HG03159 (cell line): ENCODE measurements at regions not wholly inside any gene's neighbourhood (a gene's known extent, or its start where the extent isn't known, plus 50 kb on each side); places are given as distances from the start of the nearest gene placed in this dataset.
"Not testable (repeated sequence)": the region's sequence is repeated elsewhere in the genome, so short reads cannot be mapped to it uniquely, and the experiment has no call there.

Experiments used
- ATAC-seq: cut with Tn5 transposase; IDR thresholded peaks from one replicate; pipeline ENCODE4 v1.9.1; 2021; ENCODE audit warnings: mild to moderate bottlenecking, moderate library complexity; ENCODE audit not compliant: unreplicated experiment

DNA sequence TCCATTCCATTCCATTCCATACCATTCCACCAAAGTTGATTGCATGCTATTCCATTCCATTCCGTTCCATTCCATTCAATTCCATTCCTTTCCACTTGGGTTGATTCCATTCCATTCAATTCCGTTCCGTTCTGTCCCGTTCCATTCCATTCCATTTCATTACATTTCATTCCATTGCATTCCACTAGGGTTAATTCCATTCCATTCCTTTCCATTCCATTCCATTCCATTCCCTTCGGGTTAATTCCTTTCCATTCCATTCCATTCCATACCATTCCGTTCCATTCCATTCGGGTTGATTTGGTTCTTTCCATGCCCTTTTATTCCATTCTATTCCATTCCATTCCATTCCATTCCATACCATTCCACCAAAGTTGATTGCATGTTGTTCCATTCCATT lies 131.9 kb downstream of the CWH43 start:
- not testable (repeated sequence) for ATAC-seq

DNA sequence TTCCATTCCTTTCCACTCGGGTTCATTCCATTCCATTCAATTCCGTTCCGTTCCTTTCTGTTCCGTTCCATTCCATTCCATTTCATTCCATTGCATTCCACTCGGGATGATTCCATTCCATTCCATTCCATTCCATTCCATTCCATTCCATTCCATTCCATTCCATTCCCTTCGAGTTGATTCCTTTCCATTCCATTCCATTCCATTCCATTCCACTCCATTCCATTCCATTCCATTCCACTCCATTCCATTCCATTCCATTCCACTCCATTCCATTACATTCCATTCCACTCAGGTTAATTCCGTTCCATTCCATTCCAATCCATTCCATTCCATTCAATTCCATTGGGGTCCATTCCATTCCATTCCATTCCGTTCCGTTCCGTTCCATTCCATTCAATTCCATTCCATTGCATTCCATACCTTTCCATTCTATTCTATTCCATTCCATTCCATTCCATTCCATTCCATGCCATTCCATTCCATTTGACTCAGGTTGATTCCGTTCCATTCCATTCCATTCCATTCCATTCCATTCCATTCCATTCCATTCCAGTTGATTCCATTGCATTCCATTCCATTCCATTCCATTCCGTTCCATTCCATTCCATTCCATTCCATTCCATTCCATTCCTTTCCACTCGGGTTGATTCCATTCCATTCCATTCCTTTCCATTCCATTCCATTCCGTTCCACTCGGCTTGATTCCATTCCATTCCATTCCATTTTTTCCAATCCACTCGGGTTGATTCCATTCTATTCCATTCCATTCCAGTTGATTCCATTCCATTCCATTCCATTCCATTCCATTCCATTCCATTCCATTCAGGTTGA lies 132.5 kb downstream of the CWH43 start:
- peak; percentile 52 for ATAC-seq

DNA sequence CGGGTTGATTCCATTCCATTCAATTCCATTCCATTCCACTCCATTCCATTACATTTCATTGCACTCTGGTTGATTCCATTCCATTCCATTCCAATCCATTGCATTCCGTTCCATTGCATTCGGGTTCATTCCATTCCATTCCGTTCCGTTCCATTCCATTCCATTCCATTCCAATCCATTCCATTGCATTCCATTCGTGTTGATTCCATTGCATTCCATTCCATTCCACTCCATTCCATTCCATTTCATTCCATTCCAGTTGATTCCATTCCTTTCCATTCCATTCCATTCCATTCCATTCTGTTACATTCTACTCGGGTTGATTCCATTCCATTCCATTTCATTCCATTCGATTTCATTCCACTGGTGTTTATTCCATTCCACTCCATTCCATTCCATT lies 133.3 kb downstream of the CWH43 start:
- peak; percentile 15 for ATAC-seq

DNA sequence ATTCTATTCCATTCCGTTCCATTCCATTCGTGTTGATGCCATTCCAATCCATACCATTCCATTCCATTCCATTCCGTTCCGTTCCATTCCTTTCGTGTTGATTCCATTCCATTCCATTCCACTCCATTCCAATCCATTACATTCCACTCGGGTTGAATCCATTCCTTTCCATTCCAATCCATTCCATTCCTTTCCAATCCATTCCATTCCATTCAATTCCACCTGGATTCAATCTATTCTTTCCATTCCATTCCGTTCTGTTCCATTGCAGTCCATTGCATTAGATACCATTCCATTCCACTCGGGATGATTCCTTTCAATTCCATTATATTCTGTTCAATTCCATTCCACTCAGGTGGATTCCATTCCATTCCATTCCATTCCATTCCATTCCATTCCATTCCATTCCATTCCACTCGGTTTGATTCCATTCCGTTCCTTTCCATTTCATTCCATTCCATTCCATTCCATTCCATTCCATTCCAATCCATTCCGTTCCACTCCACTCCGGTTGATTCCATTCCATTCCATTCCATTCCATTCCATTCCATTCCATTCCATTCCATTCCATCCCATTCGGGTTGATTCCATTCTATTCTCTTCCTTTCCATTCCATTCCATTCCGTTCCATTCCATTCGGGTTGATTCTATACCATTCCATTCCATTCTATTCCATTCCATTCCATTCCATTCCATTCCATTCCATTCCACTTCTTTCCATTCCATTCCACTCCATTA lies 134.1 kb downstream of the CWH43 start:
- not testable (repeated sequence) for ATAC-seq

DNA sequence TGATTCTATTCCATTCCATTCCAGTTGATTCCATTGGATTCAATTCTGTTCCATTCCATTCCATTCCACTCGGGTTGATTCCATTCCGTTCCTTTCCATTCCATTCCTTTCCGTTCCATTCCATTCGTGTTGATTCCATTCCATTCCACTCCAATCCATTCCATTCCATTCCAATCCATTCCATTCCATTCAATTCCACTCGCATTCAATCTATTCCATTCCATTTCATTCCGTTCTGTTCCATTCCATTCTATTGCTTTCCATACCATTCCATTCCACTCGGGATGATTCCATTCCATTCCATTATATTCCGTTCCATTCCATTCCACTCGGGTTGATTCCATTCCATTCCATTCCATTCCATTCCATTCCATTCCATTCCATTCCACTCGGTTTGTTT lies 134.7 kb downstream of the CWH43 start:
- peak; percentile 28 for ATAC-seq

DNA sequence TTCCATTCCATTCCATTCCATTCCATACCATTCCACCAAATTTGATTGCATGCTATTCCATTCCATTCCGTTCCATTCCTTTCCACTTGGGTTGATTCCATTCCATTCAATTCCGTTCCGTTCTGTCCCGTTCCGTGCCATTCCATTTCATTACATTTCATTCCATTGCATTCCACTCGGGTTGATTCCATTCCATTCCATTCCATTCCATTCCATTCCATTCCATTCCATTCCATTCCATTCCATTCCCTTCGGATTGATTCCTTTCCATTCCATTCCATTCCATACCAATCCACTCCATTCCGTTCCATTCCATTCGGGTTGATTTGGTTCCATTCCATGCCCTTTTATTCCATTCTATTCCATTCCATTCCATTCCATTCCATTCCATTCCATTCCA lies 140.4 kb downstream of the CWH43 start:
- ATAC-seq: not testable (repeated sequence)

DNA sequence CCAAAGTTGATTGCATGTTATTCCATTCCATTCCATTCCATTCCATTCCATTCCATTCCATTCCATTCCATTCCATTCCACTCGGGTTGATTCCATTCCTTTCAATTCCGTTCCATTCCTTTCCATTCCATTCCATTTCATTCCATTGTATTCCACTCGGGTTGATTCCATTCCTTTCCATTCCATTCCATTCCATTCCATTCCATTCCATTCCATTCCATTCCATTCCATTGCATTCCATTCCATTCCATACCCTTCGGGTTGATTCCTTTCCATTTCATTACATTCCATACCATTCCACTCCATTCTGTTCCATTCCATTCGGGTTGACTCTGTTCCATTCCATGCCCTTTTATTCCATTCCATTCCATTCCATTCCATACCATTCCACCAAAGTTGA lies 140.8 kb downstream of the CWH43 start:
- not testable (repeated sequence) for ATAC-seq

DNA sequence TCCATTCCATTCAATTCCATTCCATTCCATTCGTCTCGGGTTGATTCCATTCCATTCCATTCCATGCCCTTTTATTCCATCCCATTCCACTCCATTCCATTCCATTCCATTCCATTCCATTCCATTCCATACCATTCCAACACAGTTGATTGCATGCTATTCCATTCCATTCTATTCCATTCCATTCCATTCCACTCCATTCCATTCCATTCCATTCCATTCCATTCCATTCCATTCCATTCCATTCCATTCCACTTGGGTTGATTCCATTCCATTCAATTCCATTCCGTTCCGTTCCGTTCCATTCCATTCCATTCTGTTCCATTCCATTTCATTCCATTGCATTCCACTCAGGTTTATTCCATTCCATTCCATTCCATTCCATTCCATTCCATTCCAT lies 143.3 kb downstream of the CWH43 start:
- ATAC-seq: not testable (repeated sequence)

DNA sequence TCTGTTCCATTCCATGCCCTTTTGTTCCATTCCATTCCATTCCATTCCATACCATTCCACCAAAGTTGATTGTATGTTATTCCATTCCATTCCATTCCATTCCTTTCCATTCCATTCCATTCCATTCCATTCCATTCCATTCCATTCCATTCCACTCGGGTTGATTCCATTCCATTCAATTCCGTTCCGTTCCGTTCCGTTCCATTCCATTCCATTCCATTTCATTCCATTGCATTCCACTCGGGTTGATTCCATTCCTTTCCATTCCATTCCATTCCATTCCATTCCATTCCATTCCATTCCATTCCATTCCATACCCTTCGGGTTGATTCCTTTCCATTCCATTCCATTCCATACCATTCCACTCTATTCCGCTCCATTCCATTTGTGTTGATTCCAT lies 143.8 kb downstream of the CWH43 start:
- ATAC-seq: not testable (repeated sequence)

DNA sequence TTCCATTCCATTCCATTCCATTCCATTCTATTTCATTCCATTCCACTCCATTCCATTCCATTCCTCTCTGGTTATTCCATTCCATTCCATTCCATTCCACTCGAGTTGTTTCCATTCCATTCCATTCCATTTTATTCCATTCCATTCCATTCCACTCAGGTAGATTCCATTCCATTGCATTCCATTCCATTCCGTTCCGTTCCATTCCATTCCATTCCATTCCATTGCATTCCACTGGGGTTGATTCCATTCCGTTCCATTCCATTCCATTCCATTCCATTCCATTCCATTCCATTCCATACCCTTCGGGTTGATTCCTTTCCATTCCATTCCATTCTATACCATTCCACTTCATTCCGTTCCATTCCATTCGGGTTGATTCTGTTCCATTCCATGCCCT lies 144.6 kb downstream of the CWH43 start:
- ATAC-seq: not testable (repeated sequence)

DNA sequence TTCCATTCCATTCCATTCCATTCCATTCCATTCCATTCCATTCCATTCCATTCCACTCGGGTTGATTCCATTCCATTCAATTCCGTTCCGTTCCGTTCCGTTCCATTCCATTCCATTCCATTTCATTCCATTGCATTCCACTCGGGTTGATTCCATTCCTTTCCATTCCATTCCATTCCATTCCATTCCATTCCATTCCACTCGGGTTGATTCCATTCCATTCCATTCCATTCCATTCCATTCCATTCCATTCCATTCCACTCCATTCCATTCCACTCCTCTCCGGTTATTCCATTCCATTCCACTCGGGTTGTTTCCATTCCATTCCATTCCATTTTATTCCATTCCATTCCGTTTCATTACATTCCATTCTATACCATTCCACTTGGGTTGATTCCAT lies 151.0 kb downstream of the CWH43 start:
- peak; percentile 48 for ATAC-seq

DNA sequence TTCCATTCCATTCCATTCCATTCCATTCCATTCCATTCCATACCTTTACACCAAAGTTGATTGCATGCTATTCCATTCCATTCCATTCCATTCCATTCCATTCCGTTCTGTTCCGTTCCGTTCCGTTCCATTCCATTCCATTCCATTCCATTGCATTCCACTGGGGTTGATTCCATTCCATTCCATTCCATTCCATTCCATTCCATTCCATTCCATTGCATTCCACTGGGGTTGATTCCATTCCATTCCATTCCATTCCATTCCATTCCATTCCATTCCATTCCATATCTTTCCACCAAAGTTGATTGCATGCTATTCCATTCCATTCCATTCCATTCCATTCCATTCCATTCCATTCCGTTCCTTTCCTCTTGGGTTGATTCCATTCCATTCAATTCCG lies 151.9 kb downstream of the CWH43 start:
- not testable (repeated sequence) for ATAC-seq

DNA sequence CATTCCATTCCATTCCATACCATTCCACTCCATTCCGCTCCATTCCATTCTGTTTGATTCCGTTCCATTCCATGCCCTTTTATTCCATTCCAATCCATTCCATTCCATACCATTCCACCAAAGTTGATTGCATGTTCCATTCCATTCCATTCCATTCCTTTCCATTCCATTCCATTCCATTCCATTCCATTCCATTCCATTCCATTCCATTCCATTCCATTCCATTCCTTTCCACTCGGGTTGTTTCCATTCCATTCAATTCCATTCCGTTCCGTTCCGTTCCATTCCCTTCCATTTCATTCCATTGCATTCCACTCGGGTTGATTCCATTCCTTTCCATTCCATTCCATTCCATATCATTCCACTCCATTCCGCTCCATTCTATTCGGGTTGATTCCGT lies 152.7 kb downstream of the CWH43 start:
- ATAC-seq: not testable (repeated sequence)

DNA sequence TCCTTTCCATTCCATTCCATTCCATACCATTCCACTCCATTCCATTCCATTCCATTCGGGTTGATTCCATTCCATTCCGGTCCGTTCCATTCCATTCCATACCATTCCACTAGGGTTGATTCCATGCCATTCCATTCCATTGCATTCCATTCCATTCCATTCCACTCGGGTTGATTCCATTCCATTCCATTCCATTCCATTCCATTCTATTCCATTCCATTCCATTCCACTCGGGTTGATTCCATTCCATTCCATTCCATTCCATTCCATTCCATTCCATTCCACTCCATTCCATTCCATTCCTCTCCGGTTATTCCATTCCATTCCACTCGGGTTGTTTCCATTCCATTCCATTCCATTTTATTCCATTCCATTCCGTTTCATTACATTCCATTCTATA lies 153.4 kb downstream of the CWH43 start:
- ATAC-seq: peak; percentile 46

DNA sequence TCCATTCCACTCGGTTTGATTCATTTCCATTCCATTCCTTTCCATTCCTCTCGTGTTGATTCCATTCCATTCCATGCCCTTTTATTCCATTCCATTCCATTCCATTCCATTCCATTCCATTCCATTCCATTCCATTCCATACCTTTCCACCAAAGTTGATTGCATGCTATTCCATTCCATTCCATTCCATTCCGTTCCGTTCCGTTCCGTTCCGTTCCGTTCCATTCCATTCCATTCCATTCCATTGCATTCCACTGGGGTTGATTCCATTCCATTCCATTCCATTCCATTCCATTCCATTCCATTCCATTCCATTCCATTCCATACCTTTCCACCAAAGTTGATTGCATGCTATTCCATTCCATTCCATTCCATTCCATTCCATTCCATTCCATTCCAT lies 154.3 kb downstream of the CWH43 start:
- not testable (repeated sequence) for ATAC-seq

DNA sequence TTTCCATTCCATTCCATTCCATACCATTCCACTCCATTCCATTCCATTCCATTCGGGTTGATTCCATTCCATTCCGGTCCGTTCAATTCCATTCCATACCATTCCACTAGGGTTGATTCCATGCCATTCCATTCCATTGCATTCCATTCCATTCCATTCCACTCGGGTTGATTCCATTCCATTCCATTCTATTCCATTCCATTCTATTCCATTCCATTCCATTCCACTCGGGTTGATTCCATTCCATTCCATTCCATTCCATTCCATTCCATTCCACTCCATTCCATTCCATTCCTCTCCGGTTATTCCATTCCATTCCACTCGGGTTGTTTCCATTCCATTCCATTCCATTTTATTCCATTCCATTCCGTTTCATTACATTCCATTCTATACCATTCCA lies 155.9 kb downstream of the CWH43 start:
- ATAC-seq: not testable (repeated sequence)

DNA sequence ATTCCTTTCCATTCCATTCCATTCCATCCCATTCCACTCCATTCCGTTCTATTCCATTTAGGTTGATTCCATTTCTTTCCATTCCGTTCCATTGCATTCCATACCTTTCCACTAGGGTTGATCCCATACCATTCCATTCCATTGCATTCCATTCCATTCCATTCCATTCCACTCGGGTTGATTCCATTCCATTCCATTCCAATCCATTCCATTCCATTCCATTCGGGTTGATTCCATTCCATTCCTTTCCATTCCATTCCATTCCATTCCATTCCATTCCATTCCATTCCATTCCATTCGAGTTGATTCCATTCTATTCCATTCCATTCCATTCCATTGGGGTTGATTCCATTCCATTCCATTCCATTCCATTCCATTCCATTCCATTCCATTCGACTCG lies 161.1 kb downstream of the CWH43 start:
- peak; percentile 54 for ATAC-seq

DNA sequence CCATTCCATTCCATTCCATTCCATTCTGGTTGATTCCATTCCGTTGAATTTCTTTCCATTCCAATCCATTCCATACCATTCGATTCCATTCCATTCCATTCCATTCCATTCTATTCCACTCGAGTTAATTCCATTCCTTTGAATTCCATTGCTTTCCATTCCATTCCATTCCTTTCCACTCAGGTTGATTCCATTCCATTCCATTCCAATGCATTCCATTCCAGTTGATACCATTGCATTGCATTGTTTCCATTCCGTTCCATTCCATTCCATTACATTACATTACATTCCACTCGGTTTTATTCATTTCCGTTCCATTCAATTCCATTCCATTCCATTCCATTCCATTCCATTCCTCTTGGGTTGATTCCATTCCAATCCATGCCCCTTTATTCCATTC lies 161.5 kb downstream of the CWH43 start:
- ATAC-seq: not testable (repeated sequence)

DNA sequence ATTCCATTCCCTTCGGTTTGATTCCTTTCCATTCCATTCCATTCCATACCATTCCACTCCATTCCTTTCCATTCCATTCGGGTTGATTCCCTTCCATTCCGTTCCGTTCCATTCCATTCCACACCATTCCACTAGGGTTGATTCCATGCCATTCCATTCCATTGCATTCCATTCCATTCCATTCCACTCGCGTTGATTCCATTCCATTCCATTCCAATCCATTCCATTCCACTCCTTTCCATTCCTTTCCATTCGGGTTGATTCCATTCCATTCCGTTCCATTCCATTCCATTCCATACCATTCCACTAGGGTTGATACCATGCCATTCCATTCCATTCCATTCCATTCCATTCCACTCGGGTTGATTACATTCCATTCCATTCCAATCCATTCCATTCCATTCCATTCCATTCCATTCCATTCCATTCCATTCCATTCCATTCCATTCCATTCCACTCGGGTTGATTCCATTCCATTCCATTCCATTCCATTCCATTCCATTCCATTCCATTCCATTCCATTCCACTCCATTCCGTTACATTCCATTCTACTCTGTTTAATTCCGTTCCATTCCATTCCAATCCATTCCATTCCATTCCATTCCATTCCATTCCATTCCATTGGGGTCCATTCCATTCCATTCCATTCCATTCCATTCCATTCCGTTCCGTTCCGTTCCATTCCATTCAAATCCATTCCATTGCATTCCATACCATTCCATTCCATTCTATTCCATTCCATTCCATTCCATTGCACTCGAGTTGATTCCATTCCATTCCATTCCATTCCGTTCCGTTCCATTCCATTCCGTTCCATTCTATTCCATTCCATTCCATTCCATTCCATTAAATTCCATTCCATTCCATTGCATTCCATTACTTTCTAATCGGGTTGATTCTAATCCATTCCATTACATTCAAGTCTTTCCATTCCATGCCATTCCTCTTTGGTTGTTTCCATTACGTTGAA lies 163.2 kb downstream of the CWH43 start:
- peak; percentile 74 for ATAC-seq

DNA sequence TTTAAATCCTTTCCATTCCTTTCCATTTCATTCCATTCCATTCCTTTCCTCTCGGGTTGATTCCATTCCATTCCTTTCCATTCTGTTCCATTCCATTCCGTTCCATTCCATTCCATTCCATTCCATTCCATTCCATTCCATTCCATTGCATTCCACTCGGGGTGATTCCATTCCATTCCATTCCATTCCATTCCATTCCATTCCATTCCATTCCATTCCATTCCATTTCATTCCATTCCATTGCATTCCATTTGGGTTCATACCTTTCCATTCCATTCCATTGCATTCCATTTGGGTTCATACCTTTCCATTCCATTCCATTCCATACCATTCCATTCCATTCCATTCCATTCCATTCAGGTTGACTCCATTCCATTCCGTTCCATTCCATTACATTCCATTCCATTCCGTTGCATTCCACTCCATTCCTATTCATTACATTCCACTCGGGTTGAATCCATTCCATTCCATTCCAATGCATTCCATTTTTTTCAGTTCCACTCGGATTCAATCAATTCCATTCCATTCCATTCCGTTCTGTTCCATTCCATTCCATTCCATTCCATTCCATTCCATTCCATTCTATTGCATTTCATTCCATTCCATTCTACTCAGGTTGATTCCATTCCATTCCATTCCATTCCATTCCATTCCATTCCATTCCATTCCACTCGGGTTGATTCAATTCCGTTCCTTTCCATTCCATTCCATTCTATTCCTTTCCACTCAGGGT lies 164.4 kb downstream of the CWH43 start:
- ATAC-seq: not testable (repeated sequence)
